GM18868 (cell line): ENCODE measurements at regions not wholly inside any gene's neighbourhood (a gene's known extent, or its start where the extent isn't known, plus 50 kb on each side); places are given as distances from the start of the nearest gene placed in this dataset.

Source experiments
- ATAC-seq: cut with Tn5 transposase; IDR thresholded peaks from one replicate; pipeline ENCODE4 v1.9.1; 2021; ENCODE audit warnings: mild to moderate bottlenecking, moderate library complexity; ENCODE audit not compliant: unreplicated experiment

GRCh38 chr2:134110532-134110931 is 143.3 kb upstream of the MGAT5 start:
- no peak for ATAC-seq

DNA sequence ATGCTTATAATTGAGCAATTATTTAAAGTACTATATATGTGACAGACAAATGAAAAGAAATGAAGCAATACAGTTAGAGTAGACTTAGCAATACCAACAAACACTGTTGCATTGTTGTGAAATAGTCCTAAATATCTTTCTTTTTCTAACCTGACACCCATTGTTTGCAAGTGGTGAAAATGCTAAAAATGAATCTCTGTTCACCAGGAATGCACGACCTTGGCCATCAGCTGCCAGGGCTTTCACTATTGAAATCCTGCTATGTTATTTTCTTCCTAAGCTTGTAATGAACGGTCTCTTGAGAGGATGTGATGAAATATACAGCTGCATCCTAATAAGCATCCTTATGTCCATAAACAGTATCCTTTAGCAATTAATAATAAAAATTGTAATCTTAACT is 136.2 kb upstream of the MGAT5 start:
- no peak for ATAC-seq

GRCh38 chr2:134118279-134119116 is 135.4 kb upstream of the MGAT5 start:
- peak; percentile 48 for ATAC-seq

- peak; percentile 14 for ATAC-seq
Measured at GRCh38 chr2:134119117-134119712, 134.7 kb upstream of the MGAT5 start.

- peak; percentile 61 for ATAC-seq
Measured at GRCh38 chr2:134119713-134120405, 134.0 kb upstream of the MGAT5 start.

DNA sequence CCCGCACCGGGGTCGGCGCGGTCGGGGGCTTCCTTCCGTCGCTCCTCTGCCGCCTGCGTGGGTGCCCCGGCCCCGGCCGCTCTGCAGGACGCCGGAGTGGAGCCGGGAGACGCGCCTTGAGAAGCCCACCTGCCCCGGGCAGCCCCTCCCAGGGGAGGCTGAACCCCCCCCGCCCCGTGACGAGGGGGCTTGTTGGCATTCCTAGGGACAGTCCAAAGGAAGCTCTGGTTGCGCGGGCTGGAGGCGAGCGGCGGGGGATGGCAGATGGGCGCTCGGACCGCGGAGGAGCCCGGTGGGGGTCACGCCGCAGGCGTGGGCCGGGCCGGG is 133.5 kb upstream of the MGAT5 start:
- no peak for ATAC-seq

GRCh38 chr2:134120733-134121630 is 132.9 kb upstream of the MGAT5 start:
- peak; percentile 36 for ATAC-seq

DNA sequence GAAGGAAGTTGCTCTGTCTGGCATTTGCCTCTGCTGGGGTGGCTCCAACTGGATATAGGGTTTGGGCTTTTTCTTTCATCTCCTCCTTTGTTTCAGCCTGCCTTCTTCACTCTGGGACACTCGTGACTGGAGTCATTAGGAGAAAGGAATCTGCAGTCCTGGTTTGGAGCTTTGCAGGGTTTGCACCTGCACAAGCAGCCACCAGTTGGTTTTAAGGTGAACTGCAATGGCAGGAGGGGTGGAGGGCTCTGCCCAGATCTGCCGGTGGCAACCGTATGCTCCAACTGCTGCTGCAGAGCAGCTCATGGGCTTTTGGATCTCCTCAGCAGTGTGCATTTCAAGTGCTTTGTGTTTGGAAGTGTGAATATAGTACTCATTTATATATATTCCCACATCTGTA is 131.3 kb upstream of the MGAT5 start:
- no peak for ATAC-seq

GRCh38 chr2:134123332-134123731 is 130.5 kb upstream of the MGAT5 start:
- no peak for ATAC-seq

DNA sequence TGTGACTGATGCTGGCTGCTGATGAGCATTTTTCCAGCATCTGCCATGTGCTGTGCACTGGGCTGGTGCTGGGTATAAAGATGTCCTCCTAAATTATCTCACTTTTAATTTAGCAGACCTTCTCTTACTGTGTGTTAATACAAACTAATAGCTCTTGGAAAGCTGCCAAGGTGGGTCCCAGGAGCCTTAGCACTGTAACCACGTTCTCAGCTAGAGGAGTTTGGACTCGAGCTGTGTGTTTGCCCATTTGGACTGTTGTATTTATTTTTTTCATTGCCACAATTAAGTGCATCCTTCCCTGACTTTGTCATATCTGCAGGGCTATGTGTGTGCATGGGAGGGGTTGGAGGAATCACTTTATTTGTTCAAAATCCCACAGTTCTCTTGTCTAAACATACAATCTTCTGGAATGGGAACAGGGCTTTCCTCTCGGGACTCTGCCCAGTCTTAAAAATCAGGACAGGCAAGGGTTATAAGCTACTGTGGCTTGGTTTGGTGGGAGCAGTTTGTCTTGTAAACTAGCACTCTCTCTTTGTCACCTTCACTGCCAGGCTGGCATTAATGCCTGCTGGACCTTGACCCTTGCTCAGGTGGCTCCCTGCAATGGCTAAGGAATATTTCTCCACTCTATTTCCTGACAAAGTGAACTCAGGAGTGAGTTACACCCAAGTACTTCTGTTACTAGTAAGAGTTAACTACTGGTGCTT is 129.7 kb upstream of the MGAT5 start:
- no peak for ATAC-seq

- ATAC-seq, result peak; percentile 43
Measured at GRCh38 chr2:134127496-134127895, 126.4 kb upstream of the MGAT5 start.

DNA sequence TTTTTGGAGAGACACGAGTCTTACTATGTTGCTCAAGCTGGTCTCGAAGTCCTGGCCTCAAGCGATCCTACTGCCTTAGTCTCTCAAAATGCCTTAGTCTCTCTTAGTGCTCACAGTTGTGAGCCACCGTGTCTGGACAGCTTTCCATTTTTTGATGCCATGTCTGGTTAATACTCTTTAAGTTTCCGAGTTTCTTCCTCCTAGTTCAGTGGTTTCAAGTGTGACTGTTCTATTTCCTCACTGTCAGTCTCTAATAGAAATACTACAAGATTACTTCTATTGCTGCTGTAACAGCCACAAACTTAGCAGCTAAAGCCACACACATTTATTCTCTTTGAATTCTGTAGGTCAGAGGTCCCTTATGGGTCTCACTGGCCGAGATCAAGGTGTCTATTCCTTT is 125.1 kb upstream of the MGAT5 start:
- no peak for ATAC-seq

- ATAC-seq, result no peak
Measured at GRCh38 chr2:134129900-134130537, 123.9 kb upstream of the MGAT5 start.

GRCh38 chr2:134131681-134132489 is 122.0 kb upstream of the MGAT5 start:
- ATAC-seq, result no peak

- no peak for ATAC-seq
Measured at GRCh38 chr2:134132490-134132857, 121.4 kb upstream of the MGAT5 start.

GRCh38 chr2:134133622-134134312 is 120.1 kb upstream of the MGAT5 start:
- no peak for ATAC-seq

GRCh38 chr2:134134313-134134706 is 119.6 kb upstream of the MGAT5 start:
- no peak for ATAC-seq

DNA sequence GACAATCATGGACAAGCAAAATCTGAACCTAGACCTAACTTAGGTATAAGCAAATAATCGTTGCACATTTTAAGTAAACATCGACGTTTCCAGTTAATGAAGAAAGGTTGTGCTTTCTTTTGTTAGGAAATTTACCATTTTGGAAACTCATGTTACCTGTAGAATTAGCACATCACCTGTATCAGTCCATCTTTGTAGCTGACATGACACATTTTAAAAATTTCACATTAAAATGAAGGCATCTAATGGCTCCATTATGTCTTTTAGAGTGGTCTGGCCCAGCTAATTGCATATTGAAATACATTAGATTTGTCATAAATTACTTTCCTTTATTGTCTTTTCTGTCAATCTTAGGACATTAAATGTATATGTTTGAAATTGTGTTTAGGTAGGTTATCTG is 119.0 kb upstream of the MGAT5 start:
- ATAC-seq, result no peak

DNA sequence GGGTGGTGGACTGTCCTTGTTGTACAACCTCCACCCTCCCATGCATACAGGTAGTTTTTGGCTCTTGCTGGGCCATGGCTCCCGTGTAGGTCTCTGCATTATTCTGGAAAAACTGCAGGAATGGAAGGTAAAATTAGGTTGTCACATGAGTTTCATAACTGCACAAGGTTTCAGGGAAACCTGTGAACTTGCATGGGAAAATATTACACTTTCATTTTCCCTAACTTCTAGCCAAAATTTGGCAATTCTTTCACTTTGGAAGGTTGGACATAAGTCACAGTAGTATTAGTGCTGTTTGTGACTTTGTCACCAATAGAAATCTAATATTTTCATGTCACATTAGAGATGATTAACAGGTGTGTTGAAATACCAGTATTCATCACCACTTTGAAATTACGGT is 118.1 kb upstream of the MGAT5 start:
- ATAC-seq, result no peak
